GM12878 (cell line): ENCODE measurements at regions not wholly inside any gene's neighbourhood (a gene's known extent, or its start where the extent isn't known, plus 50 kb on each side); places are given as distances from the start of the nearest gene placed in this dataset.

Source experiments
- ATAC-seq: fragments of 200-7000 bp; cut with Tn5 transposase; 3 replicates; pipeline ENCODE4 v1.9.1; 2020; ENCODE audit warnings: mild to moderate bottlenecking, moderate library complexity
- BruUV-seq: library from RNA; stranded (reverse); fragments of 400-500 nt; replicated peaks from 2 replicates; lab custom pipeline; 2021; lab: Mats Ljungman, UMichigan
- CTCF ChIA-PET: fragments of 300-600 bp; sonication (Branson Sonifier 250); formaldehyde crosslinking; extraction: SDS; loops from one replicate; lab custom pipeline; 2021; ENCODE audit warnings: inconsistent platforms; lab: Yijun Ruan, JAX
- POLR2A ChIA-PET: fragments of 350-600 bp; formaldehyde crosslinking; extraction: SDS; loops from one replicate; lab custom pipeline; 2021; ENCODE audit warnings: inconsistent platforms; lab: Charles Lee
- RAD21 ChIA-PET: fragments of 300-600 bp; sonication (Branson Sonifier 250); formaldehyde crosslinking; loops from one replicate; lab custom pipeline; 2023; ENCODE audit warnings: antibody characterized with exemption; ENCODE audit not compliant: unreplicated experiment; lab: Charles Lee
- SMC1A ChIA-PET: fragments of 300-600 bp; sonication (Branson Sonifier 250); formaldehyde crosslinking; loops from one replicate; lab custom pipeline; 2023; ENCODE audit not compliant: unreplicated experiment, uncharacterized antibody; lab: Charles Lee
- DNase-seq: peaks from one replicate; pipeline ENCODE4 v3.0.0-alpha.2; 2011; ENCODE audit warnings: low read depth, low spot score
- FAIRE-seq: peaks from 3 replicates; lab custom pipeline; 2011; peaks lifted over from hg19 to GRCh38; lab: Jason Lieb, UNC
- H2AFZ ChIP-seq: 2 replicates; pipeline ENCODE4 v1.6.0; 2011; ENCODE audit warnings: low read depth, low read length, control low read depth; ENCODE audit not compliant: control insufficient read depth
- H3K27ac ChIP-seq: 2 replicates; pipeline ENCODE4 v1.5.1; 2011; ENCODE audit warnings: control low read depth; ENCODE audit not compliant: control insufficient read depth, insufficient read depth
- H3K27me3 ChIP-seq, 2 experiments: replicated peaks in 1 of 2; 2 replicates each; pipeline versions ENCODE4 v1.6.0 to v1.6.1; 2011; ENCODE audit warnings: low read length in 1 of 2; ENCODE audit not compliant: control insufficient read depth in 2 of 2, insufficient read depth in 2 of 2
- H3K36me3 ChIP-seq, 2 experiments: 2 replicates each; pipeline ENCODE4 v1.5.1; 2011; ENCODE audit warnings: low read length in 1 of 2; ENCODE audit not compliant: control insufficient read depth in 2 of 2, insufficient read depth in 2 of 2
- H3K4me1 ChIP-seq: 2 replicates; pipeline ENCODE4 v1.6.1; 2011; ENCODE audit warnings: mild to moderate bottlenecking, low read length, moderate library complexity, mixed read lengths; ENCODE audit not compliant: control insufficient read depth, insufficient read depth
- H3K4me2 ChIP-seq: 2 replicates; pipeline ENCODE4 v1.6.0; 2011; ENCODE audit warnings: control low read depth; ENCODE audit not compliant: control insufficient read depth, insufficient read depth
- H3K4me3 ChIP-seq: fragments of 200-600 bp; sonication (generic); 2 replicates; pipeline ENCODE4 v1.5.1; 2016
- H3K79me2 ChIP-seq: 2 replicates; pipeline ENCODE4 v1.6.0; 2011; ENCODE audit warnings: low read length; ENCODE audit not compliant: control insufficient read depth, insufficient read depth
- H3K9ac ChIP-seq: 2 replicates; pipeline ENCODE4 v1.8.0; 2011; ENCODE audit warnings: low read length, control low read depth, mixed read lengths; ENCODE audit not compliant: control insufficient read depth, insufficient read depth
- H3K9me3 ChIP-seq: replicated peaks from 3 replicates; pipeline ENCODE4 v1.5.1; 2011; ENCODE audit warnings: mild to moderate bottlenecking, low read length; ENCODE audit not compliant: control insufficient read depth, insufficient read depth
- H4K20me1 ChIP-seq: 2 replicates; pipeline ENCODE4 v1.6.0; 2011; ENCODE audit not compliant: control insufficient read depth, insufficient read depth
- CBX3 ChIP-seq: fragments of 200-600 bp; sonication (generic); IDR thresholded peaks from 2 replicates; pipeline ENCODE4 v1.6.1; 2016; ENCODE audit warnings: low read depth, borderline replicate concordance
- WGBS: methylation state at CpG from one replicate; pipeline ENCODE4 v1.1.6; 2016; ENCODE audit warnings: low lambda C conversion rate; ENCODE audit not compliant: insufficient replicate concordance, insufficient coverage; ENCODE audit errors: missing lambda C conversion rate; 5-methylcytosine and 5-hydroxymethylcytosine counted together
- in situ Hi-C: fragments of 300-500 bp; cut with MboI; formaldehyde crosslinking; loops from 9 replicates; pipeline ENCODE4 v1.14.3; 2018; ENCODE audit warnings: mixed read lengths
- intact Hi-C: fragments of 100-400 bp; cut with micrococcal nuclease; formaldehyde crosslinking; loops from one replicate; pipeline ENCODE4 v1.14.2; 2022; ENCODE audit not compliant: unreplicated experiment
- TF ChIP-seq, protein P1 (sequence below), 3 experiments: IDR thresholded peaks in 2 of 3; conservative IDR thresholded peaks in 1 of 3; 2 replicates each; pipeline ENCODE4 v1.5.1; 2011; ENCODE audit warnings: low read depth in 3 of 3, low read length in 3 of 3, mild to moderate bottlenecking in 3 of 3, control low read depth in 2 of 3, moderate library complexity in 2 of 3, inconsistent platforms in 1 of 3, mixed read lengths in 1 of 3; ENCODE audit not compliant: control insufficient read depth in 2 of 3, insufficient read depth in 1 of 3; ENCODE audit errors: extremely low read depth in 1 of 3
- TF ChIP-seq, protein P2 (sequence below): fragments of 450-650 bp; IDR thresholded peaks from 2 replicates; pipeline ENCODE4 v1.6.1; 2014; ENCODE audit warnings: mild to moderate bottlenecking

DNA sequence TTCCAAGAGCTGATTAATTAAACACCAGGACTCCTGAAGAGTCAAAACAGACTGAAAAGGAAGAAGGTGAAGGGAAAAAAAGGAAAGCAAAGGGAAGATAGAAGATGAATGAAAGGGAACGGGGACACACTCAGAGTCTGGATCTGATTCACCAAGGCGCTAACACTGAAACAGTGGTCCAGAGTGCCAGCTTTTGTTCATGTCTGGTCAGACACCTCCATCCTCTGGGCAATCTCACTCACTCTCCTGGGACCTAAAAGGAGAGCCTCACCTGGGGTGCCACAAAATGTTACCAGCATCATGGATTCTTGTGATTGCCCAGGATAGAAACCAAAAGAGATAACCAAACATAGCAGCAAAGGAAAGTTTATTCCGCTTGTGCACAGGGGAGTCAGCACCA is 120.3 kb upstream of the AFF2 start:
- H3K27me3 ChIP-seq, result no peaks in the 10 kb centered on the region
- no peaks in the 10 kb centered on the region; the same call in 2 of the 3 replicates for H3K9me3 ChIP-seq
- intact Hi-C loops, result loop anchor here (2.0 to 10.0 kb wide), 4 partner anchors 79 to 905 kb away; no protein-coding TSS in a partner anchor
- peaks cover 6% of the 10 kb centered on the region; the same call in 1 of the 2 replicates for H3K4me1 ChIP-seq
- POLR2A ChIA-PET, result no interaction called here
- no peaks in the 10 kb centered on the region for H3K36me3 ChIP-seq
- no peak overlapping the region for H2AFZ ChIP-seq
- in situ Hi-C loops, result loop anchor here (10.0 kb wide), 1 partner anchor 455 kb away; no protein-coding TSS in a partner anchor
- CTCF ChIA-PET, result interaction anchor here (1.8 kb wide), 1 partner anchor 329 kb away, joined by 5 read pairs; no protein-coding TSS in a partner anchor
- RAD21 ChIA-PET, result interaction anchor here (0.7 to 1.5 kb wide), 4 partner anchors 9 to 907 kb away, joined by 3 to 5 read pairs (median 3); no protein-coding TSS in a partner anchor
- no peak overlapping the region for H3K27ac ChIP-seq
- no peaks in the 10 kb centered on the region for H3K79me2 ChIP-seq
- TF ChIP-seq, protein P1, sequence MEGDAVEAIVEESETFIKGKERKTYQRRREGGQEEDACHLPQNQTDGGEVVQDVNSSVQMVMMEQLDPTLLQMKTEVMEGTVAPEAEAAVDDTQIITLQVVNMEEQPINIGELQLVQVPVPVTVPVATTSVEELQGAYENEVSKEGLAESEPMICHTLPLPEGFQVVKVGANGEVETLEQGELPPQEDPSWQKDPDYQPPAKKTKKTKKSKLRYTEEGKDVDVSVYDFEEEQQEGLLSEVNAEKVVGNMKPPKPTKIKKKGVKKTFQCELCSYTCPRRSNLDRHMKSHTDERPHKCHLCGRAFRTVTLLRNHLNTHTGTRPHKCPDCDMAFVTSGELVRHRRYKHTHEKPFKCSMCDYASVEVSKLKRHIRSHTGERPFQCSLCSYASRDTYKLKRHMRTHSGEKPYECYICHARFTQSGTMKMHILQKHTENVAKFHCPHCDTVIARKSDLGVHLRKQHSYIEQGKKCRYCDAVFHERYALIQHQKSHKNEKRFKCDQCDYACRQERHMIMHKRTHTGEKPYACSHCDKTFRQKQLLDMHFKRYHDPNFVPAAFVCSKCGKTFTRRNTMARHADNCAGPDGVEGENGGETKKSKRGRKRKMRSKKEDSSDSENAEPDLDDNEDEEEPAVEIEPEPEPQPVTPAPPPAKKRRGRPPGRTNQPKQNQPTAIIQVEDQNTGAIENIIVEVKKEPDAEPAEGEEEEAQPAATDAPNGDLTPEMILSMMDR (IDR thresholded peaks at IDR 0.05 in 2 of 3, conservative IDR thresholded peaks at IDR 0.05 in 1 of 3; ENCODE audit: control insufficient read depth in 2 of 3, extremely low read depth in 1 of 3, insufficient read depth in 1 of 3, low read depth in 3 of 3, low read length in 3 of 3), result 0 out of 6 replicates have a peak, but pooled peaks of 1 of the 3 experiments have one; percentile 6
- TF ChIP-seq, protein P2, sequence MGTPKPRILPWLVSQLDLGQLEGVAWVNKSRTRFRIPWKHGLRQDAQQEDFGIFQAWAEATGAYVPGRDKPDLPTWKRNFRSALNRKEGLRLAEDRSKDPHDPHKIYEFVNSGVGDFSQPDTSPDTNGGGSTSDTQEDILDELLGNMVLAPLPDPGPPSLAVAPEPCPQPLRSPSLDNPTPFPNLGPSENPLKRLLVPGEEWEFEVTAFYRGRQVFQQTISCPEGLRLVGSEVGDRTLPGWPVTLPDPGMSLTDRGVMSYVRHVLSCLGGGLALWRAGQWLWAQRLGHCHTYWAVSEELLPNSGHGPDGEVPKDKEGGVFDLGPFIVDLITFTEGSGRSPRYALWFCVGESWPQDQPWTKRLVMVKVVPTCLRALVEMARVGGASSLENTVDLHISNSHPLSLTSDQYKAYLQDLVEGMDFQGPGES, result no peak
- no peak for TF ChIP-seq CBX3
- no TSS peak for BruUV-seq
- no peaks in the 10 kb centered on the region for H4K20me1 ChIP-seq
- peak; percentile 13 for ATAC-seq
- WGBS, result 24% methylated on average over 3 of the region's 3 CpGs
- DNase-seq, result no peak
- no peak overlapping the region for H3K4me2 ChIP-seq
- H3K4me3 ChIP-seq, result no peak overlapping the region
- FAIRE-seq, result no peak
- no peak overlapping the region for H3K9ac ChIP-seq
- SMC1A ChIA-PET, result interaction anchor here (1.0 to 1.1 kb wide), 3 partner anchors 12 to 245 kb away, joined by 3 read pairs; no protein-coding TSS in a partner anchor
